RWPE2 (cell line): ENCODE measurements at regions not wholly inside any gene's neighbourhood (a gene's known extent, or its start where the extent isn't known, plus 50 kb on each side); places are given as distances from the start of the nearest gene placed in this dataset.

Source experiments
- ATAC-seq: fragments of 200-7000 bp; cut with Tn5 transposase; 3 replicates; pipeline ENCODE4 v1.9.1; 2021; ENCODE audit warnings: low read depth
- DNase-seq: peaks from one replicate; pipeline ENCODE4 v3.0.0-alpha.2; 2020; ENCODE audit warnings: low spot score
- H3K27ac ChIP-seq: fragments of 450-650 bp; 2 replicates; pipeline ENCODE4 v1.5.1; 2017; ENCODE audit warnings: mild to moderate bottlenecking; ENCODE audit not compliant: poor library complexity, severe bottlenecking
- H3K27me3 ChIP-seq: fragments of 250-450 bp; sonication (Bioruptor Pico); 2 replicates; pipeline ENCODE4 v1.5.1; 2021; ENCODE audit warnings: mild to moderate bottlenecking, moderate library complexity; ENCODE audit not compliant: insufficient read depth, poor library complexity, severe bottlenecking
- H3K36me3 ChIP-seq: fragments of 250-450 bp; sonication (Bioruptor Pico); 2 replicates; pipeline ENCODE4 v1.5.1; 2020; ENCODE audit warnings: low read depth, mild to moderate bottlenecking, moderate library complexity
- H3K4me1 ChIP-seq: fragments of 250-450 bp; sonication (Bioruptor Pico); 2 replicates; pipeline ENCODE4 v1.5.1; 2021; ENCODE audit warnings: mild to moderate bottlenecking, moderate library complexity; ENCODE audit not compliant: insufficient read depth, poor library complexity, severe bottlenecking
- H3K4me3 ChIP-seq: fragments of 250-450 bp; sonication (Bioruptor Pico); 2 replicates; pipeline ENCODE4 v1.5.1; 2021; ENCODE audit warnings: mild to moderate bottlenecking, moderate library complexity; ENCODE audit not compliant: severe bottlenecking
- H3K9me3 ChIP-seq: fragments of 250-450 bp; sonication (Bioruptor Pico); 2 replicates; pipeline ENCODE4 v1.5.1; 2021; ENCODE audit warnings: mild to moderate bottlenecking, moderate library complexity; ENCODE audit not compliant: severe bottlenecking
- CTCF ChIP-seq: fragments of 450-650 bp; IDR thresholded peaks from one replicate; pipeline ENCODE4 v1.5.1; 2017; ENCODE audit warnings: mild to moderate bottlenecking, moderate library complexity; ENCODE audit not compliant: poor library complexity, severe bottlenecking

GRCh38 chr18:60149316-60149715 is 223.3 kb downstream of the MC4R start:
- no peaks in the 10 kb centered on the region for H3K4me1 ChIP-seq
- no peak for TF ChIP-seq CTCF
- H3K27ac ChIP-seq = no peak overlapping the region
- no peak overlapping the region for H3K4me3 ChIP-seq
- H3K27me3 ChIP-seq = no peaks in the 10 kb centered on the region
- ATAC-seq (no peak), DNase-seq (no peak)
- no peaks in the 10 kb centered on the region for H3K36me3 ChIP-seq
- no peaks in the 10 kb centered on the region for H3K9me3 ChIP-seq

GRCh38 chr18:60147323-60147722 is 225.3 kb downstream of the MC4R start:
- Histone ChIP-seq H3K27me3 (no peaks in the 10 kb centered on the region), H3K4me3 (no peak overlapping the region), H3K4me1 (no peaks in the 10 kb centered on the region), H3K9me3 (no peaks in the 10 kb centered on the region), H3K36me3 (no peaks in the 10 kb centered on the region), H3K27ac (no peak overlapping the region)
- no peak for DNase-seq
- TF ChIP-seq CTCF = no peak
- ATAC-seq = no peak

- no peaks in the 10 kb centered on the region for H3K36me3 ChIP-seq
- no peak for TF ChIP-seq CTCF
- no peaks in the 10 kb centered on the region for H3K9me3 ChIP-seq
- no peak overlapping the region for H3K4me3 ChIP-seq
- H3K27me3 ChIP-seq = no peaks in the 10 kb centered on the region
- DNase-seq = no peak
- H3K27ac ChIP-seq = no peak overlapping the region
- ATAC-seq = no peak; the same call in 2 of the 3 replicates
- no peaks in the 10 kb centered on the region for H3K4me1 ChIP-seq
Measured at GRCh38 chr18:60146220-60146960, 226.2 kb downstream of the MC4R start.

- Histone ChIP-seq H3K27me3 (no peaks in the 10 kb centered on the region), H3K4me1 (no peaks in the 10 kb centered on the region), H3K9me3 (no peaks in the 10 kb centered on the region), H3K36me3 (no peaks in the 10 kb centered on the region), H3K27ac (no peak overlapping the region), H3K4me3 (no peak overlapping the region)
- ATAC-seq (no peak), DNase-seq (no peak)
- TF ChIP-seq CTCF = no peak
Measured at GRCh38 chr18:60145776-60146175, 226.8 kb downstream of the MC4R start.

- H3K27ac ChIP-seq = no peak overlapping the region
- DNase-seq (no peak), ATAC-seq (no peak)
- TF ChIP-seq CTCF = no peak
- no peaks in the 10 kb centered on the region for H3K36me3 ChIP-seq
- no peak overlapping the region for H3K4me3 ChIP-seq
- H3K4me1 ChIP-seq = no peaks in the 10 kb centered on the region
- H3K9me3 ChIP-seq = no peaks in the 10 kb centered on the region
- no peaks in the 10 kb centered on the region for H3K27me3 ChIP-seq
Measured at GRCh38 chr18:60134806-60135205, 235.0 kb downstream of the PMAIP1 start.
